SK-N-SH (cell line): ENCODE measurements at regions not wholly inside any gene's neighbourhood (a gene's known extent, or its start where the extent isn't known, plus 50 kb on each side); places are given as distances from the start of the nearest gene placed in this dataset.

Experiments
- CTCF ChIP-seq: fragments of 200-600 bp; sonication (generic); IDR thresholded peaks from 2 replicates; pipeline ENCODE4 v1.6.1; 2017; ENCODE audit warnings: antibody characterized with exemption, mild to moderate bottlenecking, moderate library complexity
- EP300 ChIP-seq, 2 experiments: IDR thresholded peaks; 2 replicates each; pipeline versions ENCODE4 v1.4.0 to v1.6.1; 2012; ENCODE audit warnings: borderline replicate concordance in 1 of 2, low read depth in 1 of 2, low read length in 1 of 2
- MAX ChIP-seq: IDR thresholded peaks from 2 replicates; pipeline ENCODE4 v1.4.0; 2012; ENCODE audit warnings: low read depth
- NFIC ChIP-seq: IDR thresholded peaks from 2 replicates; pipeline ENCODE4 v1.4.0; 2012; ENCODE audit warnings: borderline replicate concordance
- POLR2AphosphoS5 ChIP-seq: IDR thresholded peaks from 2 replicates; pipeline ENCODE4 v1.6.1; 2012; ENCODE audit warnings: low read depth, low read length
- RCOR1 ChIP-seq: fragments of 150-350 bp; IDR thresholded peaks from 2 replicates; pipeline ENCODE4 v1.6.1; 2017; ENCODE audit warnings: antibody characterized with exemption, low read length
- RFX5 ChIP-seq: IDR thresholded peaks from 2 replicates; pipeline ENCODE4 v1.6.1; 2012; ENCODE audit warnings: mild to moderate bottlenecking, improper control_type of control experiment, low read length
- RXRA ChIP-seq: IDR thresholded peaks from 2 replicates; pipeline ENCODE4 v1.4.0; 2012; ENCODE audit warnings: low read depth, mild to moderate bottlenecking, borderline replicate concordance
- TAF1 ChIP-seq: IDR thresholded peaks from 2 replicates; pipeline ENCODE4 v1.6.1; 2012; ENCODE audit warnings: low read depth, mild to moderate bottlenecking, low read length, moderate library complexity, borderline replicate concordance

- TF ChIP-seq POLR2AphosphoS5 (no peak), CTCF (no peak), EP300 (IDR thresholded peaks at IDR 0.05; ENCODE audit: borderline replicate concordance in 1 of 2, low read depth in 1 of 2, low read length in 1 of 2) (no peak), NFIC (no peak), RFX5 (no peak), MAX (no peak), RCOR1 (no peak), TAF1 (no peak), RXRA (no peak)
Measured at GRCh38 chr18:41655074-41655473, 300.0 kb upstream of the PIK3C3 start.
